Trophoblast cell (in vitro differentiated cells and primary cell): ENCODE measurements at regions not wholly inside any gene's neighbourhood (a gene's known extent, or its start where the extent isn't known, plus 50 kb on each side); places are given as distances from the start of the nearest gene placed in this dataset.
"Not testable (repeated sequence)": the region's sequence is repeated elsewhere in the genome, so short reads cannot be mapped to it uniquely, and the experiment has no call there.

ENCODE experiments used
- DNase-seq, 2 donors: peaks; one replicate each; pipeline ENCODE4 v3.0.0-alpha.2; 2016
- H2AFZ ChIP-seq: 2 replicates; pipeline ENCODE4 v1.6.1; 2013; ENCODE audit warnings: low read length, moderate library complexity, mild to moderate bottlenecking; ENCODE audit not compliant: insufficient read depth, poor library complexity
- H2AK5ac ChIP-seq: 2 replicates; pipeline ENCODE4 v1.6.1; 2013; ENCODE audit warnings: mild to moderate bottlenecking, low read length
- H2BK120ac ChIP-seq: 2 replicates; pipeline ENCODE4 v1.6.1; 2013; ENCODE audit warnings: low read length, mild to moderate bottlenecking, moderate library complexity; ENCODE audit not compliant: insufficient read depth, poor library complexity
- H2BK12ac ChIP-seq: 2 replicates; pipeline ENCODE4 v1.6.1; 2013; ENCODE audit warnings: mild to moderate bottlenecking, low read length, moderate library complexity
- H2BK5ac ChIP-seq: 2 replicates; pipeline ENCODE4 v1.6.1; 2013; ENCODE audit warnings: low read length, low read depth, moderate library complexity, mild to moderate bottlenecking; ENCODE audit not compliant: poor library complexity
- H3K14ac ChIP-seq: 2 replicates; pipeline ENCODE4 v1.6.1; 2013; ENCODE audit warnings: mild to moderate bottlenecking, low read length
- H3K18ac ChIP-seq: 2 replicates; pipeline ENCODE4 v1.6.1; 2013; ENCODE audit warnings: mild to moderate bottlenecking, low read length
- H3K23ac ChIP-seq: 2 replicates; pipeline ENCODE4 v1.6.1; 2013; ENCODE audit warnings: low read length
- H3K27ac ChIP-seq: 2 replicates; pipeline ENCODE4 v1.5.1; 2013; ENCODE audit warnings: low read depth, mild to moderate bottlenecking, inconsistent platforms, low read length, moderate library complexity
- H3K27me3 ChIP-seq: 2 replicates; pipeline ENCODE4 v1.6.1; 2013; ENCODE audit warnings: inconsistent platforms, mild to moderate bottlenecking, low read length, moderate library complexity; ENCODE audit not compliant: insufficient read depth
- H3K36me3 ChIP-seq, 2 experiments: 1 replicate in 1 of 2; 2 replicates in 1 of 2; pipeline ENCODE4 v1.6.1; 2013; ENCODE audit warnings: low read length in 2 of 2, mild to moderate bottlenecking in 2 of 2, moderate library complexity in 1 of 2; ENCODE audit not compliant: insufficient read depth in 2 of 2, control insufficient read depth in 1 of 2
- H3K4ac ChIP-seq: 2 replicates; pipeline ENCODE4 v1.6.1; 2013; ENCODE audit warnings: low read depth, mild to moderate bottlenecking, low read length, moderate library complexity
- H3K4me1 ChIP-seq, 2 experiments: 1 replicate in 1 of 2; 2 replicates in 1 of 2; pipeline ENCODE4 v1.6.1; 2013; ENCODE audit warnings: low read length in 2 of 2, mild to moderate bottlenecking in 2 of 2, moderate library complexity in 1 of 2; ENCODE audit not compliant: insufficient read depth in 2 of 2, control insufficient read depth in 1 of 2
- H3K4me2 ChIP-seq: 2 replicates; pipeline ENCODE4 v1.6.1; 2013; ENCODE audit warnings: inconsistent platforms, mild to moderate bottlenecking, low read length, moderate library complexity
- H3K4me3 ChIP-seq: 2 replicates; pipeline ENCODE4 v1.5.1; 2013; ENCODE audit warnings: mild to moderate bottlenecking, low read depth, low read length, inconsistent platforms
- H3K79me1 ChIP-seq: one replicate; pipeline ENCODE4 v1.6.1; 2013; ENCODE audit warnings: low read length
- H3K79me2 ChIP-seq: 2 replicates; pipeline ENCODE4 v1.6.1; 2013; ENCODE audit warnings: low read length, mild to moderate bottlenecking; ENCODE audit not compliant: control insufficient read depth, insufficient read depth, poor library complexity
- H3K9ac ChIP-seq: 2 replicates; pipeline ENCODE4 v1.6.1; 2013; ENCODE audit warnings: mild to moderate bottlenecking, low read length
- H3K9me3 ChIP-seq: 2 replicates; pipeline ENCODE4 v1.6.1; 2013; ENCODE audit warnings: low read depth, mild to moderate bottlenecking, control low read depth, inconsistent platforms, low read length; ENCODE audit not compliant: insufficient read depth
- H4K12ac ChIP-seq: 2 replicates; pipeline ENCODE4 v1.6.1; 2013; ENCODE audit warnings: low read depth, mild to moderate bottlenecking, low read length, moderate library complexity
- H4K8ac ChIP-seq: 2 replicates; pipeline ENCODE4 v1.6.1; 2013; ENCODE audit warnings: low read depth, mild to moderate bottlenecking, low read length, moderate library complexity
- H4K91ac ChIP-seq: one replicate; pipeline ENCODE4 v1.6.1; 2013; ENCODE audit warnings: low read depth, mild to moderate bottlenecking, low read length, moderate library complexity
- WGBS: extraction: QIAGEN DNeasy Blood & Tissue Kit; methylation state at CpG from one replicate; pipeline ENCODE4 v1.1.7; 2013; ENCODE audit warnings: missing lambda C conversion rate; ENCODE audit not compliant: insufficient read length, insufficient coverage; ENCODE audit errors: extremely low coverage; 5-methylcytosine and 5-hydroxymethylcytosine counted together

GRCh38 chr5:39532511-39532910 is 107.7 kb upstream of the DAB2 start:
- Histone ChIP-seq H3K18ac (no peak overlapping the region), H3K4ac (no peak overlapping the region), H4K8ac (no peak overlapping the region), H3K9ac (no peak overlapping the region), H3K4me2 (no peak overlapping the region), H3K14ac (no peak overlapping the region), H2BK12ac (no peak overlapping the region), H4K91ac (no peak overlapping the region), H3K4me3 (no peak overlapping the region), H2AFZ (no peak overlapping the region), H3K23ac (no peak overlapping the region), H2AK5ac (no peak overlapping the region), H3K79me1 (no peaks in the 10 kb centered on the region), H4K12ac (no peak overlapping the region), H2BK5ac (no peak overlapping the region), H3K36me3 (no peaks in the 10 kb centered on the region), H3K27me3 (no peaks in the 10 kb centered on the region), H3K79me2 (no peaks in the 10 kb centered on the region), H3K27ac (no peak overlapping the region), H3K4me1 (peaks cover 0 to 4% of the 10 kb centered on the region in 2 experiments), H2BK120ac (no peak overlapping the region), H3K9me3 (no peaks in the 10 kb centered on the region)
- DNase-seq = peak; percentile 4 to 79

GRCh38 chr5:39531306-39531705 is 106.5 kb upstream of the DAB2 start:
- Histone ChIP-seq H3K9ac (no peak overlapping the region), H3K18ac (no peak overlapping the region), H3K23ac (no peak overlapping the region), H2BK5ac (no peak overlapping the region), H2AFZ (no peak overlapping the region), H3K4me1 (peaks cover 3 to 15% of the 10 kb centered on the region in 2 experiments), H3K4me2 (no peak overlapping the region), H3K4ac (no peak overlapping the region), H2BK12ac (peak overlapping the region; percentile 89), H3K4me3 (no peak overlapping the region), H3K14ac (no peak overlapping the region), H3K79me1 (peaks cover 3% of the 10 kb centered on the region), H3K36me3 (no peaks in the 10 kb centered on the region), H4K12ac (no peak overlapping the region), H2AK5ac (no peak overlapping the region), H3K9me3 (no peaks in the 10 kb centered on the region), H4K91ac (peak overlapping the region; percentile 62), H3K79me2 (no peaks in the 10 kb centered on the region), H3K27me3 (no peaks in the 10 kb centered on the region), H2BK120ac (no peak overlapping the region), H4K8ac (peak overlapping the region; percentile 47), H3K27ac (no peak overlapping the region)
- no peak for DNase-seq

GRCh38 chr5:39526914-39527477 is 102.2 kb upstream of the DAB2 start:
- H3K36me3 ChIP-seq = no peaks in the 10 kb centered on the region
- no peak overlapping the region for H3K4me3 ChIP-seq
- no peak overlapping the region for H3K14ac ChIP-seq
- no peak overlapping the region for H3K4me2 ChIP-seq
- H2AFZ ChIP-seq = no peak overlapping the region
- H4K8ac ChIP-seq = peak overlapping the region; percentile 48
- H3K18ac ChIP-seq = no peak overlapping the region
- H3K27ac ChIP-seq = peak overlapping the region; percentile 29
- no peak overlapping the region for H2BK120ac ChIP-seq
- H4K12ac ChIP-seq = no peak overlapping the region
- DNase-seq = peak in 1 of 2 donors; percentile 39
- no peak overlapping the region for H3K9ac ChIP-seq
- no peak overlapping the region for H2BK12ac ChIP-seq
- H4K91ac ChIP-seq = no peak overlapping the region
- H3K23ac ChIP-seq = no peak overlapping the region
- no peaks in the 10 kb centered on the region for H3K27me3 ChIP-seq
- no CpG with 5 or more reads among the region's 7 CpGs for WGBS
- H3K79me1 ChIP-seq = peaks cover 3% of the 10 kb centered on the region
- no peak overlapping the region for H3K4ac ChIP-seq
- peaks cover 3 to 14% of the 10 kb centered on the region in 2 experiments for H3K4me1 ChIP-seq
- H3K79me2 ChIP-seq = no peaks in the 10 kb centered on the region
- H2BK5ac ChIP-seq = no peak overlapping the region
- no peaks in the 10 kb centered on the region for H3K9me3 ChIP-seq
- no peak overlapping the region for H2AK5ac ChIP-seq

- no CpG with 5 or more reads among the region's 7 CpGs for WGBS
- H3K9me3 ChIP-seq, H2BK5ac ChIP-seq, H4K91ac ChIP-seq, H3K18ac ChIP-seq, H2AK5ac ChIP-seq, H3K79me2 ChIP-seq, H3K27me3 ChIP-seq, H2BK12ac ChIP-seq, H3K4me2 ChIP-seq, H4K12ac ChIP-seq, H3K4me3 ChIP-seq, H4K8ac ChIP-seq, H3K14ac ChIP-seq, H3K79me1 ChIP-seq, H3K9ac ChIP-seq, H2BK120ac ChIP-seq, H3K36me3 ChIP-seq, H3K4ac ChIP-seq, H3K23ac ChIP-seq, H3K27ac ChIP-seq, H2AFZ ChIP-seq: not testable (repeated sequence)
- peak; percentile 59 to 80 for DNase-seq
- peaks cover 3 to 14% of the 10 kb centered on the region in 2 experiments for H3K4me1 ChIP-seq
Measured at GRCh38 chr5:39525781-39526180, 101.0 kb upstream of the DAB2 start.
